Body of pancreas (tissue), 4 donors: ENCODE measurements at regions not wholly inside any gene's neighbourhood (a gene's known extent, or its start where the extent isn't known, plus 50 kb on each side); places are given as distances from the start of the nearest gene placed in this dataset.

Experiments used
- ATAC-seq: fragments of 150-250 bp; one replicate; pipeline ENCODE4 v1.9.1; 2016
- DNase-seq, 4 donors: peaks; one replicate each; pipeline ENCODE4 v3.0.0-alpha.2; 2019
- H3K27ac ChIP-seq, 4 donors: fragments of 200-600 bp; sonication (generic); 1 replicate in 3 of 4; 2 replicates in 1 of 4; pipeline versions ENCODE4 v1.5.1 to v1.6.1; 2016 to 2019; ENCODE audit warnings: mild to moderate bottlenecking in 1 of 4, mixed read lengths in 1 of 4, moderate library complexity in 1 of 4
- H3K27me3 ChIP-seq, 2 donors: fragments of 200-600 bp; sonication (generic); one replicate each; pipeline ENCODE4 v1.6.0; 2016; ENCODE audit warnings: mild to moderate bottlenecking in 1 of 2
- H3K36me3 ChIP-seq, 2 donors: fragments of 200-600 bp; sonication (generic); replicated peaks in 1 of 2; 2 replicates each; pipeline ENCODE4 v1.5.1; 2016; ENCODE audit warnings: low read depth in 2 of 2; ENCODE audit not compliant: insufficient read depth in 1 of 2
- H3K4me1 ChIP-seq: fragments of 200-600 bp; sonication (generic); one replicate; pipeline ENCODE4 v1.6.0; 2016
- H3K4me3 ChIP-seq, 2 donors: fragments of 200-600 bp; sonication (generic); 1 replicate in 1 of 2; 2 replicates in 1 of 2; pipeline ENCODE4 v1.5.1; 2016 to 2019
- H3K9me3 ChIP-seq, 3 donors: fragments of 200-600 bp; sonication (generic); 1 replicate in 2 of 3; 2 replicates in 1 of 3; pipeline ENCODE4 v1.5.1; 2016
- POLR2A ChIP-seq, 3 donors: fragments of 450-650 bp; IDR thresholded peaks; one replicate each; pipeline ENCODE4 v1.6.1; 2016; ENCODE audit warnings: antibody characterized with exemption in 3 of 3, mild to moderate bottlenecking in 2 of 3
- WGBS, 2 donors: methylation state at CpG; one replicate each; pipeline ENCODE4 v1.1.5; 2017; 5-methylcytosine and 5-hydroxymethylcytosine counted together
- intact Hi-C: fragments of 100-400 bp; cut with DNase I; formaldehyde crosslinking; loops from one replicate; pipeline ENCODE4 v1.15.1; 2023
- TF ChIP-seq, protein P1 (sequence below), 7 experiments: fragments of 450-650 bp in 4 of 7; fragments of 200-600 bp in 3 of 7; sonication (generic) in 3 of 7; IDR thresholded peaks; one replicate each; pipeline ENCODE4 v1.5.1; 2016 to 2019; ENCODE audit warnings: antibody characterized with exemption in 7 of 7

DNA sequence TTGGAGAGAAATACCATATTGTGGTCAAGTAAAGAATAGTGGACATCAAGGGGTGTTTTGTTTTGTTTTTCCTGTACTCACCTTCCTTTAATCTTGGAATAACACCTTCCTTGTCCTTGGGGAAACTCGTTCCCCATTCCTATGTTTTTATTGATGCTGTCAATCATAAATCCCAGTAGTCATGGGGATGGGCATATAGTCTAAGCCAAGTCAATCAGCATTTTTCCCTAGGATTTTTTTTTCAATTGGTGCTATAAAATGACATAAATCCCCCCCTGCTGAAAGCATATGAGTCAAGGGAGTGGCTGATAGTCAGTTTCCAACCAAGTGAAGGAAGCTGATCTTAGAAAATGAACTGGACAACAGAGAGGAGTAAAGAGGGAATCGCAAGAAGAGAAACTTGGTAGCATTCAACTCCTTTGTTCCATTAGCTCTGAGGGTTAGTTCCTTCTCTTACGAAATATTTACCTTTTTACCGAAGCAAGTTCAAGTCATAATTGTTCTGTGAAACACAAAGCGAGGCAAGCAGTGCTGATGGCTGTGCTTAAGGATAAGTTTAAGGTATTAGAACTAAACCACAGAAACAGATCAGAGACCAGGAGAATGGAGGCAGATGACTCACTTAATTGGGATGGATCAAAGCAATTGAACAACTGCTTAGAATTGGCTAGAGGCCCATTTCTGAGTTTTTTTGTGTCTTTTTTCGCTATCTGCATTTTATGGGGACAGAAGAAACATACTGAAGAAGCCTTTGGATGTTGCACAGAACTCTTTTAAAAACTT lies 218.6 kb downstream of the SEMA6A start:
- no peak overlapping the region for H3K4me3 ChIP-seq
- no peak for ATAC-seq
- intact Hi-C loops, result no loop called here
- no peak for DNase-seq
- no peaks in the 10 kb centered on the region for H3K36me3 ChIP-seq
- H3K4me1 ChIP-seq, result peaks cover 9% of the 10 kb centered on the region
- TF ChIP-seq, protein P1, sequence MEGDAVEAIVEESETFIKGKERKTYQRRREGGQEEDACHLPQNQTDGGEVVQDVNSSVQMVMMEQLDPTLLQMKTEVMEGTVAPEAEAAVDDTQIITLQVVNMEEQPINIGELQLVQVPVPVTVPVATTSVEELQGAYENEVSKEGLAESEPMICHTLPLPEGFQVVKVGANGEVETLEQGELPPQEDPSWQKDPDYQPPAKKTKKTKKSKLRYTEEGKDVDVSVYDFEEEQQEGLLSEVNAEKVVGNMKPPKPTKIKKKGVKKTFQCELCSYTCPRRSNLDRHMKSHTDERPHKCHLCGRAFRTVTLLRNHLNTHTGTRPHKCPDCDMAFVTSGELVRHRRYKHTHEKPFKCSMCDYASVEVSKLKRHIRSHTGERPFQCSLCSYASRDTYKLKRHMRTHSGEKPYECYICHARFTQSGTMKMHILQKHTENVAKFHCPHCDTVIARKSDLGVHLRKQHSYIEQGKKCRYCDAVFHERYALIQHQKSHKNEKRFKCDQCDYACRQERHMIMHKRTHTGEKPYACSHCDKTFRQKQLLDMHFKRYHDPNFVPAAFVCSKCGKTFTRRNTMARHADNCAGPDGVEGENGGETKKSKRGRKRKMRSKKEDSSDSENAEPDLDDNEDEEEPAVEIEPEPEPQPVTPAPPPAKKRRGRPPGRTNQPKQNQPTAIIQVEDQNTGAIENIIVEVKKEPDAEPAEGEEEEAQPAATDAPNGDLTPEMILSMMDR (IDR thresholded peaks at IDR 0.05), result no peak
- TF ChIP-seq POLR2A (IDR thresholded peaks at IDR 0.05), result no peak
- no peaks in the 10 kb centered on the region for H3K9me3 ChIP-seq
- no peak overlapping the region for H3K27ac ChIP-seq
- 81 to 83% methylated on average over 6 of the region's 6 CpGs for WGBS, 2 donors
- no peaks in the 10 kb centered on the region for H3K27me3 ChIP-seq

DNA sequence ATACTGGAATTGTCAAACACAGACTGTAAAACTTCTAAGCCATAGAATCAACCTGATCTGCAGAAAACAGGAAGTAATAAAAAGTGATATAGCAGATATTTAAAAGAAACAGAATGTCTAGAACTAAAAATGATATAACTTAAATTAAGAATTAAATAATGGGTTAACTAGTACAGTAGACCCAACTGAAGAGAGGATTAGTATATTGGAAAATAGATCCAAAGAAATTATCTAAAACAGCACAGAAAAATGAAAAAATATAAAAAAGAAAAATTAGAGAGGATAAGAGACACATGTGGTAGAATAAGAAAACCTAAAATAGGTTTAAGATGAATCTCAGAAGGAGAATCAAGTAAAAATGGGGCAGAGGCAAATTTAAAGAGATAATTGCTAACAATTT lies 219.9 kb downstream of the SEMA6A start:
- Histone ChIP-seq H3K27me3 (no peaks in the 10 kb centered on the region), H3K4me3 (no peak overlapping the region), H3K27ac (no peak overlapping the region), H3K4me1 (no peaks in the 10 kb centered on the region), H3K9me3 (no peaks in the 10 kb centered on the region), H3K36me3 (no peaks in the 10 kb centered on the region)
- TF ChIP-seq, protein P1 (IDR thresholded peaks at IDR 0.05), result no peak
- TF ChIP-seq POLR2A (IDR thresholded peaks at IDR 0.05), result no peak
- DNase-seq, result no peak
- intact Hi-C loops, result no loop called here
- no peak for ATAC-seq

DNA sequence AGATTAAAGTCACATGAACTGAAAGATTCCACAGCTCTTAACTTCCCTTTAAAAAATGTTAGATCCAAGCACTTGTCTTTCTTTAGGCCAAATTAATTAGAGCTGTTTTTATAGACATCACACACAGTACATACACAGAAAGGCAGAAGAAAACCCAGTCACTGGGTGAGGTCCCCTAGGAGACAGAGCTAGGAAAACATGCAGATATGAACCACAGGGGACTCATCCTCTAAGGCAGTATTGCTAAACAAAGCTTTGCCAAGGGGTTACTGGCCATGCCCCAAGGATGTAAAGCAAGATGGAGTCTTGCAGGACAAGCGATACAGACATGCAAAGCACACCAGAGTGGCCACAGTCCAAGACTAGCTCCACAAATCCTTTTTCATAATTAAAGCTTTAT lies 227.0 kb downstream of the SEMA6A start:
- Histone ChIP-seq H3K4me1 (no peaks in the 10 kb centered on the region), H3K27ac (no peak overlapping the region), H3K4me3 (no peak overlapping the region), H3K9me3 (peaks cover 0 to 18% (median 0%) of the 10 kb centered on the region in 3 donors), H3K36me3 (no peaks in the 10 kb centered on the region), H3K27me3 (no peaks in the 10 kb centered on the region)
- no peak for DNase-seq
- 82 to 100% methylated on average over 1 of the region's 1 CpG for WGBS, 2 donors
- no peak for TF ChIP-seq POLR2A (IDR thresholded peaks at IDR 0.05)
- TF ChIP-seq, protein P1 (IDR thresholded peaks at IDR 0.05), result no peak
- no peak for ATAC-seq
- intact Hi-C loops, result no loop called here

DNA sequence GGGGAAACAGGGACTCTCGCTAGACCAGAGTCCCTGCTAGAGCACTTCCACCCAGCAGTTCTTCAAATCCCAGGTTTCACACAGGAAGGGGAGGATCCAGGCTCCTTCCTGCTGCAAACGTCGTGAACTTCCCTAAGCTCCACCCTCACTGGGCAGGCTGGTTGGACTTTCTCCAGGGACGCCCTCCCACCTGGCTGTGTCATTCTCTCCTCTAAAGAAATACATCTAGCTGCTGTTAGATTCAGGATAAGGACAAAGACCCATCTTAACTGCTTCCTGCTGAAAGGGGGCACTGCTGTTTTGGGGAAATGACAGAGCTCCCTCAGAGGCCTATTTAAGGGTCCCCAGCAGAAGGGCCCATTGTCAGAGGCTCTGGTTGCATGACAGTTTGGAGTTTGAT lies 230.7 kb downstream of the SEMA6A start:
- no peak for DNase-seq
- no peaks in the 10 kb centered on the region for H3K27me3 ChIP-seq
- no peaks in the 10 kb centered on the region for H3K4me1 ChIP-seq
- no peak overlapping the region for H3K4me3 ChIP-seq
- no peak for ATAC-seq
- intact Hi-C loops, result no loop called here
- TF ChIP-seq, protein P1 (IDR thresholded peaks at IDR 0.05), result no peak
- TF ChIP-seq POLR2A (IDR thresholded peaks at IDR 0.05), result no peak
- peaks cover 0 to 15% (median 0%) of the 10 kb centered on the region in 3 donors for H3K9me3 ChIP-seq
- WGBS, 2 donors, result 71 to 83% methylated on average over 3 to 4 of the region's 4 CpGs
- no peaks in the 10 kb centered on the region for H3K36me3 ChIP-seq
- H3K27ac ChIP-seq, result no peak overlapping the region
